ENCODE measurements at regions not wholly inside any gene's neighbourhood (a gene's known extent, or its start where the extent isn't known, plus 50 kb on each side); places are given as distances from the start of the nearest gene placed in this dataset.

- TF ChIP-seq USF1 (IDR thresholded peaks at IDR 0.05), result no peak
- TF ChIP-seq ZBTB7A (IDR thresholded peaks at IDR 0.05; ENCODE audit: low read depth), result no peak
- no peak for TF ChIP-seq CREB1 (IDR thresholded peaks at IDR 0.05; ENCODE audit: low read depth)
- TF ChIP-seq CEBPB (IDR thresholded peaks at IDR 0.05), result no peak
- TF ChIP-seq EGR1 (IDR thresholded peaks at IDR 0.05), result no peak
- TF ChIP-seq TAF1 (IDR thresholded peaks at IDR 0.05; ENCODE audit: low read depth), result no peak
- TF ChIP-seq RAD21 (IDR thresholded peaks at IDR 0.05; ENCODE audit: low read depth), result no peak
- no peak for TF ChIP-seq REST (IDR thresholded peaks at IDR 0.05; ENCODE audit: low read depth)
- TF ChIP-seq TCF12 (IDR thresholded peaks at IDR 0.05; ENCODE audit: low read depth), result no peak
- TF ChIP-seq TEAD4 (IDR thresholded peaks at IDR 0.05), result no peak
- no peak for TF ChIP-seq FOXM1 (IDR thresholded peaks at IDR 0.05; ENCODE audit: borderline replicate concordance, low read depth)
- no peak for TF ChIP-seq NFIC (IDR thresholded peaks at IDR 0.05)
- no peak for TF ChIP-seq YY1 (IDR thresholded peaks at IDR 0.05; ENCODE audit: low read depth)
- no peak for TF ChIP-seq MAX (IDR thresholded peaks at IDR 0.05)
- TF ChIP-seq EP300 (IDR thresholded peaks at IDR 0.05; ENCODE audit: borderline replicate concordance), result no peak
Observed at GRCh38 chr18:45266023-45266422, 349.3 kb upstream of the SLC14A2 start.

GRCh38 chr18:45267622-45268021 lies 347.7 kb upstream of the SLC14A2 start:
- TF ChIP-seq EP300 (IDR thresholded peaks at IDR 0.05; ENCODE audit: borderline replicate concordance) (no peak), USF1 (IDR thresholded peaks at IDR 0.05) (no peak), MAX (IDR thresholded peaks at IDR 0.05) (no peak), YY1 (IDR thresholded peaks at IDR 0.05; ENCODE audit: low read depth) (no peak), NFIC (IDR thresholded peaks at IDR 0.05) (no peak), TEAD4 (IDR thresholded peaks at IDR 0.05) (no peak), CEBPB (IDR thresholded peaks at IDR 0.05) (no peak), ZBTB7A (IDR thresholded peaks at IDR 0.05; ENCODE audit: low read depth) (no peak), REST (IDR thresholded peaks at IDR 0.05; ENCODE audit: low read depth) (no peak), EGR1 (IDR thresholded peaks at IDR 0.05) (no peak), TCF12 (IDR thresholded peaks at IDR 0.05; ENCODE audit: low read depth) (no peak), TAF1 (IDR thresholded peaks at IDR 0.05; ENCODE audit: low read depth) (no peak), FOXM1 (IDR thresholded peaks at IDR 0.05; ENCODE audit: borderline replicate concordance, low read depth) (no peak), RAD21 (IDR thresholded peaks at IDR 0.05; ENCODE audit: low read depth) (no peak), CREB1 (IDR thresholded peaks at IDR 0.05; ENCODE audit: low read depth) (no peak)

GRCh38 chr18:45268583-45268982 lies 346.7 kb upstream of the SLC14A2 start:
- TF ChIP-seq YY1 (IDR thresholded peaks at IDR 0.05; ENCODE audit: low read depth) (no peak), FOXM1 (IDR thresholded peaks at IDR 0.05; ENCODE audit: borderline replicate concordance, low read depth) (no peak), TCF12 (IDR thresholded peaks at IDR 0.05; ENCODE audit: low read depth) (no peak), TEAD4 (IDR thresholded peaks at IDR 0.05) (no peak), ZBTB7A (IDR thresholded peaks at IDR 0.05; ENCODE audit: low read depth) (no peak), EGR1 (IDR thresholded peaks at IDR 0.05) (no peak), REST (IDR thresholded peaks at IDR 0.05; ENCODE audit: low read depth) (no peak), MAX (IDR thresholded peaks at IDR 0.05) (no peak), CEBPB (IDR thresholded peaks at IDR 0.05) (no peak)

- TF ChIP-seq USF1 (IDR thresholded peaks at IDR 0.05) (no peak), MAX (IDR thresholded peaks at IDR 0.05) (no peak), YY1 (IDR thresholded peaks at IDR 0.05; ENCODE audit: low read depth) (no peak), CEBPB (IDR thresholded peaks at IDR 0.05) (no peak), NFIC (IDR thresholded peaks at IDR 0.05) (no peak), TAF1 (IDR thresholded peaks at IDR 0.05; ENCODE audit: low read depth) (no peak), EP300 (IDR thresholded peaks at IDR 0.05; ENCODE audit: borderline replicate concordance) (no peak)
Observed at GRCh38 chr18:45270289-45270771, 344.9 kb upstream of the SLC14A2 start.
